Smooth muscle cell (in vitro differentiated cells): ENCODE measurements at regions not wholly inside any gene's neighbourhood (a gene's known extent, or its start where the extent isn't known, plus 50 kb on each side); places are given as distances from the start of the nearest gene placed in this dataset.

Experiments
- DNase-seq: peaks from one replicate; lab custom pipeline; 2025; ENCODE audit not compliant: unreplicated experiment; lab: John Stamatoyannopoulos, UW
- H2AFZ ChIP-seq: fragments of 200-600 bp; sonication (generic); 2 replicates; pipeline ENCODE4 v1.6.0; 2016; ENCODE audit warnings: antibody characterized with exemption, low read depth, mild to moderate bottlenecking
- H3F3A ChIP-seq: fragments of 200-600 bp; sonication (generic); 2 replicates; pipeline ENCODE4 v1.6.0; 2017; ENCODE audit warnings: antibody characterized with exemption, low read depth
- H3K27ac ChIP-seq: fragments of 200-600 bp; sonication (generic); 2 replicates; pipeline ENCODE4 v1.5.1; 2016; ENCODE audit warnings: low read depth, mild to moderate bottlenecking
- H3K27me3 ChIP-seq: fragments of 200-600 bp; sonication (generic); 2 replicates; pipeline ENCODE4 v1.6.1; 2016; ENCODE audit warnings: low read depth, mild to moderate bottlenecking
- H3K36me3 ChIP-seq: fragments of 200-600 bp; sonication (generic); 2 replicates; pipeline ENCODE4 v1.5.1; 2016; ENCODE audit warnings: low read depth
- H3K4me1 ChIP-seq: fragments of 200-600 bp; sonication (generic); 2 replicates; pipeline ENCODE4 v1.5.1; 2016; ENCODE audit warnings: low read depth
- H3K4me2 ChIP-seq: fragments of 200-600 bp; sonication (generic); 2 replicates; pipeline ENCODE4 v1.6.0; 2016; ENCODE audit warnings: mild to moderate bottlenecking
- H3K4me3 ChIP-seq: fragments of 200-600 bp; sonication (generic); 2 replicates; pipeline ENCODE4 v1.5.1; 2016; ENCODE audit warnings: mild to moderate bottlenecking
- H3K79me2 ChIP-seq: fragments of 200-600 bp; sonication (generic); 2 replicates; pipeline ENCODE4 v1.6.0; 2016; ENCODE audit warnings: low read depth, mild to moderate bottlenecking
- H3K9ac ChIP-seq: fragments of 200-600 bp; sonication (generic); 2 replicates; pipeline ENCODE4 v1.6.0; 2016; ENCODE audit warnings: low read depth
- H3K9me3 ChIP-seq: fragments of 200-600 bp; sonication (generic); replicated peaks from 2 replicates; pipeline ENCODE4 v1.5.1; 2016; ENCODE audit warnings: low read depth
- H4K20me1 ChIP-seq: fragments of 200-600 bp; sonication (generic); 2 replicates; pipeline ENCODE4 v1.6.0; 2016; ENCODE audit warnings: low read depth
- WGBS: methylation state at CpG from one replicate; pipeline ENCODE4 v1.1.7; 2016; ENCODE audit warnings: low lambda C conversion rate; 5-methylcytosine and 5-hydroxymethylcytosine counted together
- TF ChIP-seq, protein P1 (sequence below): fragments of 200-600 bp; sonication (generic); IDR thresholded peaks from 2 replicates; pipeline ENCODE4 v1.5.1; 2017; ENCODE audit warnings: borderline replicate concordance, mild to moderate bottlenecking, antibody characterized with exemption; ENCODE audit not compliant: insufficient read depth, poor library complexity, severe bottlenecking

- H3K79me2 ChIP-seq = no peaks in the 10 kb centered on the region
- no peak overlapping the region for H3K4me3 ChIP-seq
- DNase-seq = no peak
- H3K36me3 ChIP-seq = no peaks in the 10 kb centered on the region
- H2AFZ ChIP-seq = no peak overlapping the region
- no peaks in the 10 kb centered on the region for H3K4me1 ChIP-seq
- no peak overlapping the region for H3K27ac ChIP-seq
- 71% methylated on average over 1 of the region's 1 CpG for WGBS
- no peak overlapping the region for H3K9ac ChIP-seq
- TF ChIP-seq, protein P1, sequence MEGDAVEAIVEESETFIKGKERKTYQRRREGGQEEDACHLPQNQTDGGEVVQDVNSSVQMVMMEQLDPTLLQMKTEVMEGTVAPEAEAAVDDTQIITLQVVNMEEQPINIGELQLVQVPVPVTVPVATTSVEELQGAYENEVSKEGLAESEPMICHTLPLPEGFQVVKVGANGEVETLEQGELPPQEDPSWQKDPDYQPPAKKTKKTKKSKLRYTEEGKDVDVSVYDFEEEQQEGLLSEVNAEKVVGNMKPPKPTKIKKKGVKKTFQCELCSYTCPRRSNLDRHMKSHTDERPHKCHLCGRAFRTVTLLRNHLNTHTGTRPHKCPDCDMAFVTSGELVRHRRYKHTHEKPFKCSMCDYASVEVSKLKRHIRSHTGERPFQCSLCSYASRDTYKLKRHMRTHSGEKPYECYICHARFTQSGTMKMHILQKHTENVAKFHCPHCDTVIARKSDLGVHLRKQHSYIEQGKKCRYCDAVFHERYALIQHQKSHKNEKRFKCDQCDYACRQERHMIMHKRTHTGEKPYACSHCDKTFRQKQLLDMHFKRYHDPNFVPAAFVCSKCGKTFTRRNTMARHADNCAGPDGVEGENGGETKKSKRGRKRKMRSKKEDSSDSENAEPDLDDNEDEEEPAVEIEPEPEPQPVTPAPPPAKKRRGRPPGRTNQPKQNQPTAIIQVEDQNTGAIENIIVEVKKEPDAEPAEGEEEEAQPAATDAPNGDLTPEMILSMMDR = no peak
- no peaks in the 10 kb centered on the region for H3K9me3 ChIP-seq
- peaks cover 19% of the 10 kb centered on the region for H3K27me3 ChIP-seq
- no peaks in the 10 kb centered on the region for H4K20me1 ChIP-seq
- H3F3A ChIP-seq = no peaks in the 10 kb centered on the region
- H3K4me2 ChIP-seq = no peak overlapping the region
Measured at GRCh38 chr20:39161900-39162299, 199.8 kb downstream of the DHX35 start.

GRCh38 chr20:39155971-39156370 is 193.8 kb downstream of the DHX35 start:
- Histone ChIP-seq H3K4me3 (no peak overlapping the region), H3K79me2 (no peaks in the 10 kb centered on the region), H3K9me3 (no peaks in the 10 kb centered on the region), H3F3A (no peaks in the 10 kb centered on the region), H3K4me1 (no peaks in the 10 kb centered on the region), H2AFZ (no peak overlapping the region), H3K27me3 (peaks cover 33% of the 10 kb centered on the region), H4K20me1 (no peaks in the 10 kb centered on the region), H3K4me2 (no peak overlapping the region), H3K9ac (no peak overlapping the region), H3K36me3 (no peaks in the 10 kb centered on the region), H3K27ac (no peak overlapping the region)
- TF ChIP-seq, protein P1 = no peak
- WGBS = 86% methylated on average over 12 of the region's 12 CpGs
- DNase-seq = no peak

GRCh38 chr20:39152742-39153141 is 190.6 kb downstream of the DHX35 start:
- peaks cover 21% of the 10 kb centered on the region for H3K27me3 ChIP-seq
- DNase-seq = no peak
- no peak overlapping the region for H3K4me2 ChIP-seq
- H2AFZ ChIP-seq = no peak overlapping the region
- no peaks in the 10 kb centered on the region for H4K20me1 ChIP-seq
- WGBS = 90% methylated on average over 1 of the region's 1 CpG
- H3K9ac ChIP-seq = no peak overlapping the region
- H3K4me1 ChIP-seq = no peaks in the 10 kb centered on the region
- H3K4me3 ChIP-seq = no peak overlapping the region
- no peak overlapping the region for H3K27ac ChIP-seq
- no peaks in the 10 kb centered on the region for H3F3A ChIP-seq
- H3K36me3 ChIP-seq = no peaks in the 10 kb centered on the region
- TF ChIP-seq, protein P1 = no peak
- no peaks in the 10 kb centered on the region for H3K79me2 ChIP-seq
- no peaks in the 10 kb centered on the region for H3K9me3 ChIP-seq

DNA sequence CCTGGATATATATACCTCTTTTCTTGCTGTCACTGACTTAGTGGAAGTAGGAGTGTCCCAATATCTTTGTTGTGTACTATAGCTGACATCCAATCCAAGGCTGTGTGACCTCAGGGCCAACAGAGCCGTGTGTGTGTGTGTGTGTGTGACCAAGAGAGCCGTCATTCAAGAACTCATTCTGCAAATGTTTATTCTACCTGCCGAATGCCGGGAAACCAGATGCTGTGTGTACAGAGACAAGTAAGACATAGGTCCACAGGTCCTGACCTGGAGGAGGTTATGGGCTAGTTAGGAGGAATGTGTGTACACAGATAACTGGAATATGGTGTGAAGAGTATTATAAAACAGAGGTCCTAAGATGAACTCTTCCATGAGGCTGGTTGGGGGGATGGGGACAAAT is 190.0 kb downstream of the DHX35 start:
- TF ChIP-seq, protein P1 = no peak
- Histone ChIP-seq H3K4me2 (no peak overlapping the region), H3F3A (no peaks in the 10 kb centered on the region), H3K9me3 (no peaks in the 10 kb centered on the region), H3K27ac (no peak overlapping the region), H3K9ac (no peak overlapping the region), H3K4me1 (no peaks in the 10 kb centered on the region), H3K4me3 (no peak overlapping the region), H3K27me3 (peaks cover 21% of the 10 kb centered on the region), H2AFZ (no peak overlapping the region), H4K20me1 (no peaks in the 10 kb centered on the region), H3K36me3 (no peaks in the 10 kb centered on the region), H3K79me2 (no peaks in the 10 kb centered on the region)
- no peak for DNase-seq
- WGBS = 95% methylated on average over 3 of the region's 4 CpGs
